ENCODE measurements at regions not wholly inside any gene's neighbourhood (a gene's known extent, or its start where the extent isn't known, plus 50 kb on each side); places are given as distances from the start of the nearest gene placed in this dataset.

- peaks cover 0 to 6% (median 3%) of the 10 kb centered on the region in 4 donors for H3K9me3 ChIP-seq
- no peak overlapping the region for H3K27ac ChIP-seq
- H3K4me3 ChIP-seq: no peak overlapping the region
- no peaks in the 10 kb centered on the region for H3K27me3 ChIP-seq
- no peaks in the 10 kb centered on the region for H3K4me1 ChIP-seq
- intact Hi-C loops (cut with DNase I; ENCODE audit: low total_unique reads): no loop called here
- TF ChIP-seq CTCF (IDR thresholded peaks at IDR 0.05) (no peak), POLR2A (IDR thresholded peaks at IDR 0.05) (no peak), POLR2AphosphoS5 (IDR thresholded peaks at IDR 0.05) (no peak), EP300 (IDR thresholded peaks at IDR 0.05) (no peak)
- 76 to 81% (median 80%) methylated on average over 1 of the region's 1 CpG for WGBS, 5 donors
- no peaks in the 10 kb centered on the region for H3K36me3 ChIP-seq
- DNase-seq: no peak
Measured at GRCh38 chr7:123292227-123292626, 92.5 kb upstream of the SLC13A1 start.

- Histone ChIP-seq H3K4me3 (no peak overlapping the region), H3K4me1 (no peaks in the 10 kb centered on the region), H3K9me3 (peaks cover 0 to 6% (median 3%) of the 10 kb centered on the region in 4 donors), H3K27me3 (no peaks in the 10 kb centered on the region), H3K36me3 (no peaks in the 10 kb centered on the region), H3K27ac (no peak overlapping the region)
- TF ChIP-seq POLR2A (IDR thresholded peaks at IDR 0.05) (no peak), CTCF (IDR thresholded peaks at IDR 0.05) (no peak)
- no peak for DNase-seq
- intact Hi-C loops (cut with DNase I; ENCODE audit: low total_unique reads): no loop called here
Measured at GRCh38 chr7:123289200-123289599, 89.4 kb upstream of the SLC13A1 start.

- Histone ChIP-seq H3K27me3 (no peaks in the 10 kb centered on the region), H3K36me3 (no peaks in the 10 kb centered on the region), H3K4me3 (no peak overlapping the region), H3K4me1 (no peaks in the 10 kb centered on the region), H3K27ac (no peak overlapping the region), H3K9me3 (peaks cover 0 to 6% (median 3%) of the 10 kb centered on the region in 4 donors)
- intact Hi-C loops (cut with DNase I; ENCODE audit: low total_unique reads): no loop called here
- no peak for DNase-seq
- TF ChIP-seq CTCF (IDR thresholded peaks at IDR 0.05): no peak
- TF ChIP-seq EP300 (IDR thresholded peaks at IDR 0.05): no peak
- TF ChIP-seq POLR2AphosphoS5 (IDR thresholded peaks at IDR 0.05): no peak
- no peak for TF ChIP-seq POLR2A (IDR thresholded peaks at IDR 0.05)
- WGBS, 5 donors: 53 to 57% (median 55%) methylated on average over 7 of the region's 7 CpGs
Measured at GRCh38 chr7:123285076-123285700, 85.4 kb upstream of the SLC13A1 start.

GRCh38 chr7:123283373-123283772, 83.6 kb upstream of the SLC13A1 start:
- H3K36me3 ChIP-seq: no peaks in the 10 kb centered on the region
- H3K4me3 ChIP-seq: no peak overlapping the region
- H3K27me3 ChIP-seq: no peaks in the 10 kb centered on the region
- H3K9me3 ChIP-seq: peaks cover 0 to 6% (median 2%) of the 10 kb centered on the region in 4 donors
- H3K4me1 ChIP-seq: no peaks in the 10 kb centered on the region
- no peak for TF ChIP-seq POLR2AphosphoS5 (IDR thresholded peaks at IDR 0.05)
- no peak for TF ChIP-seq CTCF (IDR thresholded peaks at IDR 0.05)
- intact Hi-C loops (cut with DNase I; ENCODE audit: low total_unique reads): no loop called here
- DNase-seq: no peak
- no peak overlapping the region for H3K27ac ChIP-seq
- WGBS, 5 donors: 8 to 35% (median 17%) methylated on average over 1 of the region's 1 CpG
